ENCODE measurements at regions not wholly inside any gene's neighbourhood (a gene's known extent, or its start where the extent isn't known, plus 50 kb on each side); places are given as distances from the start of the nearest gene placed in this dataset.

- no peak overlapping the region for H3K4me3 Mint-ChIP-seq (ENCODE audit: unreplicated experiment)
These were observed 201.1 kb downstream of the TFAP2B start for GRCh38 chr6:51019806-51020205.

DNA sequence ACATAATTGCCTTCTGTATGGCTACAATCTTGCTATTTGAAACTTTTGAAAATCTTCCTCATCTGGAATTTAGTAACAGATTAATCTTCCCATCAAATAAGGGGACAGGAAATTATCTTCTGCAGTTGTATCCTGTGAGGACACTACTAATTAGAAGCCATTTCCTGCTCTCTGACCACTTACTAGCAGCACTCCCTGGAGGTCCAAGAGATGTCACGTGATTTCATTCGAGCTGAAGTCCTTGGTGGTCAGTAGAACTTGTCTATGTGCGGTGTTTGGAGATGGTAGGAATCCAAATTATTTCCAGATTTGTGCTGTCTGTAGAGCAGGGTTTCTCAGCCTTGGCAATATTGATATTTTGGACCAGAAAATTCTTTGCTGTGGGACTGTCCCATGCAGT is 202.5 kb downstream of the TFAP2B start:
- TF ChIP-seq, protein P1, sequence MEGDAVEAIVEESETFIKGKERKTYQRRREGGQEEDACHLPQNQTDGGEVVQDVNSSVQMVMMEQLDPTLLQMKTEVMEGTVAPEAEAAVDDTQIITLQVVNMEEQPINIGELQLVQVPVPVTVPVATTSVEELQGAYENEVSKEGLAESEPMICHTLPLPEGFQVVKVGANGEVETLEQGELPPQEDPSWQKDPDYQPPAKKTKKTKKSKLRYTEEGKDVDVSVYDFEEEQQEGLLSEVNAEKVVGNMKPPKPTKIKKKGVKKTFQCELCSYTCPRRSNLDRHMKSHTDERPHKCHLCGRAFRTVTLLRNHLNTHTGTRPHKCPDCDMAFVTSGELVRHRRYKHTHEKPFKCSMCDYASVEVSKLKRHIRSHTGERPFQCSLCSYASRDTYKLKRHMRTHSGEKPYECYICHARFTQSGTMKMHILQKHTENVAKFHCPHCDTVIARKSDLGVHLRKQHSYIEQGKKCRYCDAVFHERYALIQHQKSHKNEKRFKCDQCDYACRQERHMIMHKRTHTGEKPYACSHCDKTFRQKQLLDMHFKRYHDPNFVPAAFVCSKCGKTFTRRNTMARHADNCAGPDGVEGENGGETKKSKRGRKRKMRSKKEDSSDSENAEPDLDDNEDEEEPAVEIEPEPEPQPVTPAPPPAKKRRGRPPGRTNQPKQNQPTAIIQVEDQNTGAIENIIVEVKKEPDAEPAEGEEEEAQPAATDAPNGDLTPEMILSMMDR (IDR thresholded peaks at IDR 0.05) = no peak
- H3K4me1 Mint-ChIP-seq (ENCODE audit: low read depth) = peaks cover 20% of the 10 kb centered on the region
- H3K9me3 Mint-ChIP-seq (ENCODE audit: low read depth) = no peaks in the 10 kb centered on the region
- no peaks in the 10 kb centered on the region for H3K36me3 Mint-ChIP-seq (ENCODE audit: low read depth)
- no peak overlapping the region for H3K4me3 Mint-ChIP-seq (ENCODE audit: unreplicated experiment)
- no peaks in the 10 kb centered on the region for H3K27me3 Mint-ChIP-seq (ENCODE audit: low read depth)
- H3K27ac Mint-ChIP-seq (ENCODE audit: unreplicated experiment) = no peak overlapping the region
- no peak for DNase-seq (ENCODE audit: low spot score)

More at GRCh38 chr6:51019806-51020205, 201.1 kb downstream of the TFAP2B start:
- Mint-ChIP-seq H3K4me1 (ENCODE audit: low read depth) (peaks cover 11% of the 10 kb centered on the region), H3K9me3 (ENCODE audit: low read depth) (no peaks in the 10 kb centered on the region), H3K27ac (ENCODE audit: unreplicated experiment) (no peak overlapping the region), H3K27me3 (ENCODE audit: low read depth) (no peaks in the 10 kb centered on the region), H3K36me3 (ENCODE audit: low read depth) (no peaks in the 10 kb centered on the region)
- DNase-seq (ENCODE audit: low spot score) = no peak
- TF ChIP-seq, protein P1 (IDR thresholded peaks at IDR 0.05) = no peak

- no peaks in the 10 kb centered on the region for H3K27me3 Mint-ChIP-seq (ENCODE audit: low read depth)
- H3K4me1 Mint-ChIP-seq (ENCODE audit: low read depth) = peaks cover 43% of the 10 kb centered on the region
- peaks cover 14% of the 10 kb centered on the region for H3K9me3 Mint-ChIP-seq (ENCODE audit: low read depth)
- no peaks in the 10 kb centered on the region for H3K36me3 Mint-ChIP-seq (ENCODE audit: low read depth)
- H3K27ac Mint-ChIP-seq (ENCODE audit: unreplicated experiment) = no peak overlapping the region
- TF ChIP-seq, protein P1 (IDR thresholded peaks at IDR 0.05) = no peak
- H3K4me3 Mint-ChIP-seq (ENCODE audit: unreplicated experiment) = no peak overlapping the region
- no peak for DNase-seq (ENCODE audit: low spot score)
These were observed 205.5 kb downstream of the TFAP2B start for GRCh38 chr6:51024126-51024525.

DNA sequence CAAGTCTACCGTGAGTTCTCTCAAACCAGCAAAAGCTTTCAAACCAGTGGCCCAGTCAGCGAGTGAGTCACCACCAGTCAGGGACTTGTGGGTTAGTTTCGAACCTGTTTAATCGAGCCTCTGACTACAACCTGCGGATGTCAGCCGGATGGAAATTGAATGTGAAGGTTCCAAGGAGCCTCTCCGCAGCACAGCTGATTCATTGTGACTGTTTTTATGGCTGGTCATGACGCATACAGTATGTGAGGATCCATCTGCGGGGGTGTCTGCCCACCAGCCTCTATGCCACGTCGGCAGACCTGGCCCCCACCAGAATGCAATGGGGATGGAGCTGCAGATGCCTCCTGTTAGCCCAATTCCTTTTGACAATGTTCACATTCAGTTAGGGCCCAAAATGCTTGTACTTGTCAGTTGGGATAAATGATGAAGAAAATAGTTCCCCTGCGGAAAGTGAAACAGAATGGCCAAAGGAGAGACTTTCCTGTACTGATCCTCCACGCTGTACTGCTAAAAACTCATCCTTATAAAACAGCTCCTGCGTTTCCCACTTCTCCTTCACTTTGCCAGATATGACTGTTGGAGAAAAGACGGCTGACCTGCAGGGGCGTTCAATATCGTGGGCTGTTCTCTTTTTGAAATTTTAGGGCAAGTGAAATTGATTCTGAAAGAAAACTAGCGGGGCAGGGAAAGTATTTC is 206.6 kb downstream of the TFAP2B start:
- Mint-ChIP-seq H3K4me3 (ENCODE audit: unreplicated experiment) (no peak overlapping the region), H3K4me1 (ENCODE audit: low read depth) (peaks cover 51% of the 10 kb centered on the region), H3K27ac (ENCODE audit: unreplicated experiment) (no peak overlapping the region), H3K9me3 (ENCODE audit: low read depth) (peaks cover 14% of the 10 kb centered on the region), H3K27me3 (ENCODE audit: low read depth) (no peaks in the 10 kb centered on the region), H3K36me3 (ENCODE audit: low read depth) (no peaks in the 10 kb centered on the region)
- DNase-seq (ENCODE audit: low spot score) = no peak
- TF ChIP-seq, protein P1 (IDR thresholded peaks at IDR 0.05) = no peak

GRCh38 chr6:51027283-51028065 is 208.8 kb downstream of the TFAP2B start:
- H3K27me3 Mint-ChIP-seq (ENCODE audit: low read depth) = no peaks in the 10 kb centered on the region

More at GRCh38 chr6:51027283-51028065, 208.8 kb downstream of the TFAP2B start:
- Mint-ChIP-seq H3K27ac (ENCODE audit: unreplicated experiment) (peak overlapping the region; percentile 88), H3K36me3 (ENCODE audit: low read depth) (no peaks in the 10 kb centered on the region), H3K4me3 (ENCODE audit: unreplicated experiment) (no peak overlapping the region), H3K4me1 (ENCODE audit: low read depth) (peaks cover 47% of the 10 kb centered on the region), H3K9me3 (ENCODE audit: low read depth) (peaks cover 14% of the 10 kb centered on the region)
- DNase-seq (ENCODE audit: low spot score) = no peak
- TF ChIP-seq, protein P1 (IDR thresholded peaks at IDR 0.05) = no peak
